ENCODE measurements at regions not wholly inside any gene's neighbourhood (a gene's known extent, or its start where the extent isn't known, plus 50 kb on each side); places are given as distances from the start of the nearest gene placed in this dataset.

GRCh38 chr22:49257551-49257961 lies 570.1 kb downstream of the BRD1 start:
- TF ChIP-seq CTCF (IDR thresholded peaks at IDR 0.05) (no peak), POLR2A (IDR thresholded peaks at IDR 0.05) (no peak)
